Kidney capillary endothelial cell (primary cell): ENCODE measurements at regions not wholly inside any gene's neighbourhood (a gene's known extent, or its start where the extent isn't known, plus 50 kb on each side); places are given as distances from the start of the nearest gene placed in this dataset.

ENCODE experiments used
- DNase-seq: peaks from one replicate; pipeline ENCODE4 v3.0.0-alpha.2; 2018; ENCODE audit warnings: low spot score

- DNase-seq: no peak
These were observed 76.7 kb upstream of the SLC38A2 start for GRCh38 chr12:46449316-46449715.

DNA sequence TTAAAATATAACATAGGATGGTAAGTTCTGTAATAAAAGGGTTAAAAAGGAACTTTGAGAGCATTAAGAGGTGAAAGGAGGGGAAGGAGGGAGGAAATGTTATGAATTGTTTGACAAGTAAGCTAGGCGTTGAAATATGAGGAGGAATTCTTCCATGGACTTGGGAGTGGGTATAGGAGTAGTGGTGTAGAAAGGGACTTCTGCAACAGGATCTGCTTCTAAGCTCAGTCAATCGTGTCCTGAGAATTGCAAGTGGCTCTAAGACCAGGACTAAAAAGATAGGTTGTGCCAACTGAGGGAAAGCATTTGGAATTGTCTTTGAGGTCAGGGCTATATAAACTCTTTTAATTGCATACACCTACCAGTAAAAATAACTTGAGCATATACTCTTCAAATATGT is 74.1 kb upstream of the SLC38A2 start:
- DNase-seq: no peak

DNA sequence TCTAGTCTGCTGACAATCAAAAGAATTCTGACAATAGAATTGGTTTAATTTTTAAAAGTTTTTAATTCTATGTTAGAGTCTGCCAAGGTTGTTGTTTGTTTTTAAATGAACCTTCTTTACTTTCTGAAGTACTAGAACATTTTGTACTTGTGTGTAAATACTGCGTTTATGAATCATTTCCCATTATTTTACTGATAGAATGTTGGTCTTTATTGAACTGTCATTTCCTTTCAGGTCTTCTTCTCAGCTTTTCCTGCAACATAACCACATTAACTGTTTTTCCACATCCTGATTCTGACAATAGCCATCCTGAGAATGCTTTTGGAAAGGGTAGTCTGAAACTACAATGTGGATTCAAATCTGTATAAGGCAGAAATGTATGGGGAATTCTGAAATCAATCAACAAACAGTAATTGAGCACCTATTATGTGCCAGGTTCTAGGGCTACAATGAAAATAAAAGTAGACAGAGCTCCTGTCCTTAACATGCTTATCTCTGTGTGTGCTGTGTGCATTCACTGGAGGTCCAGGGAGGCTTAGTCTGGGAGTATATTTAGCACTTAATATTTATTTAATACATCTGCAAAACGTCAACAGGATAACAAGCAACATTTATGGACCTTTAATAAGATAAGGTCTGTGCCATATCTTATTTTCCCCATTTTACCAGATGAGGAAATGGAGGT is 73.1 kb upstream of the SLC38A2 start:
- DNase-seq: peak; percentile 80

DNA sequence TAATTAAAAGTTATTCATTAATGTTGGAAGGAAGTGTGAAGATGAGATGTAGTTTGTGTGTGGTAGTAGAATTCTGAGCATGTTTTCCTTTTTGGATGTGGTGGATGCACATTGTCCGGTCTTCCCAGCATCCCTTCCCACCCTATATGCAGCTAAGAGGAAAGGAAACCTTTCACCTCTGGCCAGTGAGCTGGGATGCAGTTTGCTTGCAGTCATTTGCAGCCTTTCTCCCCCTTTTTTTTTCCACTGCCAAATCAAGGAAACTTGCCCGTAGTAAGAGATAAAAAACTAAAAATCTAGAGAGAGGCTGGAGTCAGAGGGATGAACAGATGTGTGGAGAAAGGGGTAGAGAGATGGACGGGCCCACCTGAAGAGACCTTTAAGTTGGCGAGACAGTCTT is 72.5 kb upstream of the SLC38A2 start:
- no peak for DNase-seq

- DNase-seq: no peak
These were observed 71.2 kb upstream of the SLC38A2 start for GRCh38 chr12:46443594-46444263.

DNA sequence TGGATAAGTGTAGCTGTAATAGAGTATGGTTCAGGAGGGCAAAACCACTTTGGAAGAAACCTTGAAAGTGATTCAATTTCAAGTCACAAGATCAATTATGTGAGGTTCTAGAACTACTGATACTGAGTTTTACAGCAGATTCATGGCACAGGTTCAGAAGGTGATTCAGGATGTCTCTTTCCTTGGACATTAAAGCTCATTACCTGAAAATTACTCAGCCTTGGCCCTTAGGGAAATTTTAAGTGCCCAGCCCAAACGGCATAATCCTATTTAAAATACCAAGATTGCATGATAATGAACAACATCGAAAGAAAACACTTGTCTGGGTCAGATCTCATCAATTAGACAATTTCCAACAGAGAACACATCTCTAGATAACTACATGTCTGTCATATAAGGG is 70.2 kb upstream of the SLC38A2 start:
- DNase-seq: no peak

DNA sequence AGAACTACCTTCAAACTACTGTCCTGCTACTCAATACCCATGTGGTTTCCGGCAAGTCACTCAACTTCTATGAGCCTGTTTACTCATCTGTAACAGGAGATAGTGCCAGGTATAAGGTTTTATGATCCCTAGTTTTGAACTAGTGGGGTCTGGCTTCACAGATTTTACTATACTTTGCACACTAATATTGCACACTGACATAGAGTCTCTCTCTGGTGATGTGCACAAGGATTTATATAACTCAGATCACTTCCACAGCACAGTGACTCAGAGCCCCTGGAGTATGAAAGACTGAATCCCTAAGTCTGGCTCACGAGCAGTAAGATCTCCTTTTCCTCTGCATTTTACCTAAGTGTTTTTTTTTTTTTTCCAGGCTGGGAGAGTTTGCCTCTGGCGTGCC is 69.7 kb upstream of the SLC38A2 start:
- DNase-seq: no peak

DNA sequence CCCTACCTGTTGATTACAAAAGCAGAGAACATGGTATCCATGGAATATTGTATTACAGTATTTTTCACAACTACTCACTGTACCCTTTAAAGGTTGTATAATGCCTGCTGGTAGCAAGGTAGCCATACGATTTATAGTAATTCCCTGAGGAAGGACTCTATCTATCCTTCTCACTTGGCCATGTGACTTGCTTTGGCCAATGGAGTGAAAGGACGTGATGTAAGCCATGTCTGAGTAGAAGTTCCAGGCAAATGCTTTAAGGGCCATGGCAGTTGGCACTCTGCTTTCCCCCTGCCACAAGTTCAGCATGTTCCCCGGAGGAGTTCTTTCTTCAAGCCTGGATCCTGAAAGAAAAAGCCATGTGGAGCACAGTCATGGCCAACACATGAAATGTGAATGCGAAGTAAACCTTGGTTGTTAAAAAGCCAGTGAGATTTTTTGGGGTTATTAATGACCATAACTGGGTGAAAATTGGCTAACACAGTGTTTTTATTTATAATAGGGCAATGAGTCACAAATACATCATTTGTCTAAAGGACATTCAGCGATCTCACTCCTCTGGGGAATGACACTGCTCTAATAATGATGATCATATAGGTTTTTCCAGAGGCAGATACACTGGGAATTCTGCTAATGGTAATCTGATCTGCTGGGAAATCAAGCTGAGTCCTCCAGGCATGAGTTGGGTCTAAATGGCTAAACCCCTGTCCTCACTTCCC is 67.4 kb upstream of the SLC38A2 start:
- no peak for DNase-seq

DNA sequence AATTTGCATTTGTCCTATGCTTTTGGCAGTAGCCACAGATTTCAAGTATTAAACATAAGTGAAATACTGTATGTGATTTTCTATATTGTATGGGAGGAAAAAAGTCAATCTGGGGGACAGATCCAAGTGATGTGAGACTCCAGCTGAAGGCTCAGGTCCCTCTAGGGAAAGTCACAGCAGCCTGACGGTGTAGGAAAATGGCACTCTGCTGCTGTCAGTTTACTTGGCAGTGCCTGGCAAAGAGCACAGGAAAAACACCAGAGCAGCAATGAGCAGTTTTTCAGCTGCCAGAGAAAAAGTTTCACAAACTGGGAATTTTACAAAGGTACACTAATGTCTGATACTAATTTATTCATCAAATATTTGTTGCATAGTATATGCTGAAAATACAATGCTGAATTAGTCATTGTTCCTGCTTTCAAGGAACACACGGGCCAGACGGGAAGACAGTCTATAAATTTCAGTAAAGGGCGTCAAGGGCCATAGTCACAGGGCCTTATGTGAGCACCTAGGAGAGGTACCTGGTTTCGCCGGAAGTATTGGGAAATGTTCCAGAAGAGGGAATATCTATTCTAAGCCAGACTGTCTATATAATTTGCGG is 66.2 kb upstream of the SLC38A2 start:
- no peak for DNase-seq

- DNase-seq: no peak
These were observed 65.7 kb upstream of the SLC38A2 start for GRCh38 chr12:46438256-46438655.

- DNase-seq: no peak
These were observed 64.9 kb upstream of the SLC38A2 start for GRCh38 chr12:46437469-46437868.

DNA sequence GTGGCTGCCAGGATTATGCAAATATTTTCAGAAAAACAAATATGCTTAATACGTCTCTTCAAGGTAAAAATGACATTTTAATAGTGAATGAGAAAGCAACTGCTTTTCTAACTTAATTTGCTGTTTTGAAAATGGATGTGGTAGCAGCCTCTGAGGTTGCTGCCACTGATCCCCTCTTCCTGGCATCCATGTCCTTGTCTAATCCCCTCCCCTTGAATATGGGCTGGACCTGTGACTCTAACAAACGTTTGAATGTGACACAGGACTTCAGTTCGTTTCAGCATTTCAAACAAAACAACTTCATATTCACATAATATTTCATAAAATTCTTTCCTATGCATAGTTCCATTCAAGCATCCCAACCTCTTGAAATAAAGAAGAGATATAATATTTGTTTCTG is 64.2 kb upstream of the SLC38A2 start:
- DNase-seq: no peak

GRCh38 chr12:46435625-46436024 is 63.1 kb upstream of the SLC38A2 start:
- no peak for DNase-seq

DNA sequence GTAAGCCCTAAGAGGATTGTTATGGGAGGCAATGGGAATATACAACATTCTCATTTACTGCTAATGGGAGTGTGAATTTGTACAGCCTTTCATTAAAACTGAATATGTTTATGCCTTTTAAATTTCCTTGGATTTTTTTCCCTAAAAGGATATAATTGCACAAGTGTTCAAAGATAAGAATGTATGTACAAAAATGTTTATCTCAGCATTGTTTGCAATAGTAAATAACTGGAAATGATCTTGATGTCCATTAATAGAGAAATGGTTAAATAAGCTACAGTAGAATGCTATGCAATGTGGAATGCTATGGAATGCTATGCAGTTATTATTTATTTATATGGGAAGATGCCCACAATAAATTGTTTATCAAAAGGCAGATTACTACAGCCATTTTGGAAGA is 62.5 kb upstream of the SLC38A2 start:
- DNase-seq: no peak

DNA sequence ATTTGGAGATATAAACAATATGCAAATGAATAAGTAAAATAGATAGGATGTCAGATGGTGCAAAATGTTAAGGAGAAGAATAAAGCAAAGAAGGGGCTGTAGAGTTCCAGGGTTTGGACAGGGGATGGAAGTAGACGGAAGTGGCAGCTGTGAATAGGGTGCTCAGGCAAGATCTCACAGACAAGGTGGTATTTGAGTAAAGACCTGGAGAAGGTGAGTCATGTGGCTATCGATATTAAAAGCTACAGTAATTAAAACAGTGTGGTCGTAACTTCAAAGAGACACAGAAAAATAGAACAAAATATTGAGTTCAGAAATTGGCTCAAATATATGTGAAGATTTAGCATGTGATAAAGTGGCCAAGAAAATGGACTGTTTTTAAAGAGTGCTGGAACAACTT is 61.3 kb upstream of the SLC38A2 start:
- DNase-seq: no peak

DNA sequence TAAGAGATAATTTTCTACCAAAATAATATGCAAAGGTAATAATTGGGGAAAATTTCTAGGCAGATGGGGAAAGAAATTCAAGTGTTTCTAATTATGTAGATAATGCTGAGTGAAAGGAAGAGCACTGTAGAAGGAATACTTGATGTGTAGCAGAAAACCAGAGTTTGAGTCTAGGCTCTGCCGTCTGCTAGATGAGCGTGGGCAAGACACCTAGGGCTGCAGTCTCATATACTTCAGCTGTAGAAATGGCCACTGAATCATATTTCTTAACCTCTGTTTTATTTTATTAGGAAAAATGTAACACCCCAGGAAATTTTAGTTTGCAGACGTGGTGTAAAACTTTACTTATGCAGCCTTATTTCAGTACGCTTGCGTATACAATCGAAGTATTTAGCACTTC is 59.8 kb upstream of the SLC38A2 start:
- no peak for DNase-seq

DNA sequence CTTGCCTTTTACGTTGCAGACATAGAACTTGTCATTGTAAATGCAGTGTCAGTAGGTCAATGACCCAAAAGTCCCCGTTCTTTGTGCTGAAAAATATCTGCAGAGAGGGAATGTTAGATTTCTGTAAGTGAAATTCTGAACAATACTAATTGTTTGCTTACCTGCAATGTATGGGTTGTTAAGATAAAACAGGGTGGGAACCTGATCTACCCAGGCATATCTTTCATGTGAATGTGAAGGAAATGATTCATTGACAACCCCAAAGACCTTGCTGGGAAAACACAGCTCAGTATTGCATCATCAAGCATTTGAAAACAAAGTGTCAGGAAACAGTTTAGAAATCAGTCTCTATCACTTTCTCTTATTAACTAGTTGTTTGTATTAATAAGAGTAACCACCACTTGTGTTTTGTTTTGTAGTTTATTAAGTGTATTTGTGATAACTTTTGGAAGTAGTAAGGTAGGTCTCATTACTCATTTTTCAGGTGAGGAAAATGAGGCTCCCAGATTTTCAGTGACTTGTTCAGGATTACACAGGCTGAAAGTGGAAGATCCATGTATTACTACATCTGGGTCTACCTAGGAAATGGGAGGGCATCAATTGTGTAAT is 57.9 kb upstream of the SLC38A2 start:
- peak; percentile 93 for DNase-seq
